ENCODE measurements at regions not wholly inside any gene's neighbourhood (a gene's known extent, or its start where the extent isn't known, plus 50 kb on each side); places are given as distances from the start of the nearest gene placed in this dataset.
"Not testable (repeated sequence)": the region's sequence is repeated elsewhere in the genome, so short reads cannot be mapped to it uniquely, and the experiment has no call there.

DNA sequence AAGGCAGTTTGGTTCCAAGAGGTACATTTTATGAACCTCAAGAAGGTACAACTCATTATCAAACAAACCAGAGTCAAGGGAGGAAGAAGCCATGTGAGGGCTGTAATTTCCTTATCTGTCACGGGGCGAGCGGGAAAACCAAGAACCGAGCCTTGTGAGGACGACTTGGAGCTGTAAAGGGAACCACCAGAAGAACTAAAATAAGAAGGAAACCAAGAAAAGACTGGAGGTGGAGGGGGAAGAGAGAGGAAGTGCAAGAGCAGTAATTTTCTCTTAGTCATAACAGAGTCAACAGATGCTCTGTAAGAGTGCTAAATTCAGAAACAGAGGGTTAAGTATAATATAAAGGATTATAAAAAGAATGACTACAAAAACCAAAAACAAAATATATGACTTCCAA lies 127.1 kb downstream of the DIRAS2 start:
- DNase-seq (ENCODE audit: low read depth in 2 of 2), result no peak

GRCh38 chr9:90517103-90517502 lies 125.5 kb downstream of the DIRAS2 start:
- no peak for DNase-seq (ENCODE audit: low read depth in 2 of 2)

DNA sequence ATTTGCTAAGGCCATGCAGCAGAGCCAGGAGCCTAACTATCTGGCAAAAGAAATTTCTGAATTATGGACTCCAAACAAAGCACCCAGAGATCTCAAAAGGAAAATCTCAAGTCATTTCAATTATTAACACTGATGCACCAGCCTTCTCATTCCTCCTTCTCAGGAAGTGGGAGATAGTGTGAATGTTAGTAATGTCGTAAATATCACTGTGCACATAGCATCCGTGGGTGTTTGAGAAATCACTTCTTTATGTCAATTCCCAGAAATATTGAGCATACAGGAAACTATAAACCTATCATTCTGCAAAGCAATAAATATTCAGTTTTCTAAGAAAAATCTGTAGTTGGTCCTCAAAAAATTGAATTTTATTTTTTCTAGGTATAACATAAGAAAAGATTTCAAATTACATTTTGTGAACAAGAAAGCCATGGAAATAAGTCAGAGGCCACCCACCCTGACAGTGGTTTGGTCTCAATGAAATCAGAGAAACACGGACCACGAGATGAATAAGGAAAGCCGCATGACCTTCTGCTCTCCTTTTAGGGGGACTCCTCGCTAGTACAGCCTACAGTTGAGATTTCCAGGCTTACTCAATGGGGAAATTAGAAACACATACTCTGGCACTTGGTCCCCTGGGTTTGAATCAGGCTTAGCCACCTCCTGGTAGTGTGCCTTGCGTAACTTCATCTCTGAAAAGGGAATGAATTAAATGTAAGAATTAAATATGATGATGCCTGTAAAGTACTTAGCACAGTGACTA lies 120.6 kb downstream of the DIRAS2 start:
- DNase-seq (ENCODE audit: low read depth in 2 of 2), result no peak

GRCh38 chr9:90523958-90524357 lies 118.7 kb downstream of the DIRAS2 start:
- DNase-seq (ENCODE audit: low read depth in 2 of 2), result no peak

DNA sequence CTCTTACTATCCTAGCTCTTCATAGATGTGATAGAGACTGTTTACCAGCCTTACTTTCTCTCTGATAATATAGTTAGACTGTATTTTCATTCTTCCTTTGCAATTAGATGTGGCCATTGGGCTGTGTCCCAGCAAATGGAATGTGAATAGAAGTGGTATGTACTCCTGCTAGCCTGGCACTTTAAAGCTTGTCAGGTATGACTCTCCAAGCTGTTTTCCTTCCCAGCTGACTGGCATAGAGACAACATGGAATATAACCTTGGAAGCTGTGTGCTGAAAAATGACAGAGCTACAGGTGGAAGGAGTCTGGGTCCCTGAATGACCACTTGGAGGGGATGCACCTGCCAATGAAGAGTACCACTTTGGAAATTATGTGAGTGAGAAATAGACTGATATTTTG lies 116.2 kb downstream of the DIRAS2 start:
- DNase-seq (ENCODE audit: low read depth in 2 of 2), result no peak

GRCh38 chr9:90536094-90536493 lies 106.5 kb downstream of the DIRAS2 start:
- DNase-seq (ENCODE audit: low read depth in 2 of 2), result not testable (repeated sequence)

DNA sequence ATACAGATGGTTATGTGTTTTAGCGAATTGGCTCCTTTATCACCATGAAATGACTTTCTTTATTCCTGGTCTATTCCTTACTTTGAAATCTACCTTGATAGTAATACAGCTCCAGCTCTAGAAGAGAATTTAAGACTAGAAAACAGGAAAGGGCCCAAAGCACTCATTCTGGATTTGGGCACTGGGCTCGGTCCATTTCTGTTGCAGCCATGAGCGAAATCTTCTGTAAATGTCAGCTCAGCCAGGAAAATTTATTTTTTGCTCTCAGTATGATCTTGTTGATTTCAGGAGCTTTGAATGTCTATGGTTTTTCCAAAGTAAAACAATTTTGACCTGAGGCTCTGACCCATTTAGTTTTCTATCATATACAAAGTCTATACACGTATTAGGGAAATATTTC lies 104.1 kb downstream of the DIRAS2 start:
- no peak for DNase-seq (ENCODE audit: low read depth in 2 of 2)

DNA sequence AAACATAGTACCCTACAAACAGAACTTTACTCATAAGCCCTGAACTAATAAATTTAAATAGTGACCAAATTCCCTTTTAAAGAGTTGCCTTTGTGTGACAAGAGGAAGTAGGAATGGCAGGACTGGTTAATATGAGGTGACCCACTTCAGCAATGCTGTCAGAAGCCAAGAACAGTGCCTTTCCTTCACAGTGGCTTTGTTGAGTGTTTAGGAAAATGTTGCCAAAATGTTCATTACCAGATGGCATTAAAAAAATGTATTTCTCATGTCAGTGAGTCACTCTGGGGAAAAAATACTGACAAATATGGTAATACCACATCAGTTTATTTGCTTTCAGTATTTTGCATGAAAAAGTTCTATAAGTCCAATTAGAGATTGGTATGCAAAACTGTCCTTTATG lies 103.3 kb downstream of the DIRAS2 start:
- no peak for DNase-seq (ENCODE audit: low read depth in 2 of 2)

DNA sequence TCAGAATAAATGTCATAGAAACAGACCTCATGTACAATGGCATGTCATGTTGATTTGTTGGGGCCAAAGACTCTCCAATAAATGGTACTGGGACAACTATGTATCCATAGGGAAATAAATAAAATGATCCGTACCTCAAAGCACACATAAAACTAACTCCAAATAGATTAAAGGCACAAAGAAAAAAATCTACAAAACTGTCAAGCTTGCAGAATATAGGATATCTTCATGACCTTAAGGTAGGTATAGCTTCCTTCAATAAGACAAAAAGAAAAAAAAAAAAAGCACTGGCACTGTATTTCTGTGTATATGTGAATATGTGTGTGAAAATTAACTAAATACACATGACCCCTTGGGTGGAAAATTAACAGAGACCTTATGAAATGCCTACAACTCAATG lies 101.9 kb downstream of the DIRAS2 start:
- DNase-seq (ENCODE audit: low read depth in 2 of 2), result no peak

- DNase-seq (ENCODE audit: low read depth in 2 of 2), result no peak
These were observed 98.1 kb downstream of the DIRAS2 start for GRCh38 chr9:90544488-90544887.

DNA sequence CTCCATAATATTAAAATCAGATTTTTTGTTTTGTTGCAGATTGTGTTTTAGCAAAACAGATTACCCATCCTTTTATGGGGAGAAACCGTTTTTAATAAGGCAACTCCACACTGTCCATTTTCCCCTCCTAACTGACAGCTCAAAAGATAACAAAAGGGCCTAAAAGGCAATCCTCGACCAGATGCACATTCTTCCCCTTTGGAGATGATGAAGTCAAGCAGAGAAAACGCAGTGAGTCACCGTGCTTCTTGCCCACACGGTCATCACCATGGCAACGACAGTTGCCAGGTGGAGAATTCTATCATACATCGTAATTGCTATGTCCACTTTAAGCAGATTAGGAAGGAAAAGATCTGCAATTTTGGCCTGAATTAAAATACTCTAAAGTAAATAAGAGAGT lies 96.4 kb downstream of the DIRAS2 start:
- DNase-seq (ENCODE audit: low read depth in 2 of 2), result no peak

DNA sequence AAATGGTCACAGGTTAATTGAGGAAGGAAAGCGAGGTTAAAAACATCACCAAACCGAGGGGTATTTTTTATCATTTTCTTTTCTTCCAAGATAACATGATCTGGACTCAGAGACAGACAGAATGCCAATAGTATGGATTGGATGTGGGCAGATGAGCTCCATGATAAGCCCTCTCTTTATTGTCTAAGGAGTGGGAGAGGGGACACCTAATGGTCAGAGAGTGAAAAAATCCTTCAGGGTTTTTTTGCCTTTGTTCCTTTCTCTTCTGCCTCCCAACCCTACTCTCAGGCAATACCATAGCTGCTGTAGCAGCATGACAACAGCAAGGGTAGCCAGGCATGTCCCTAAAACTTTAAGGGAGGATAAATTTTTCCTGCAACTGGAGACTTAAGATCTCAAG lies 94.7 kb downstream of the DIRAS2 start:
- no peak for DNase-seq (ENCODE audit: low read depth in 2 of 2)

DNA sequence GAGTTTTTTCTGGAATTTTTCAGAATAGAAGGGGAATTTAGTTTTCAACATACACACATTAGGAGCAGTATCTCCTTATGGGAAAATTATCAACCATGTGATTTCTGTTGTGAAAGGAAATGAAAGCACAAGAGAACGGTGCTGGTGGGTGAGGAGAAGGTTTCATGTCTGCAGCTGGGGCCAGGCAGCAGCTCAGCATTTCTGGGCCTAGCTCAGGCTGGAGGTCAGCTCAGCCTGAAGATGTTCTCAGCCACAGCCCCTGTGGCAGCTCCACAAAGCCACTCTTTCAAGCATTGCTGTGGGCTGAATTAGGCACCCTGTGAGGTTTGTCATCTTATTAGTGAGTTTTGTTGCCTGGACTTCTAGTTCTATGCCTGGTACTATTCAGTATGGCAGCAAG lies 90.3 kb downstream of the DIRAS2 start:
- no peak for DNase-seq (ENCODE audit: low read depth in 2 of 2)

GRCh38 chr9:90555351-90556057 lies 87.1 kb downstream of the DIRAS2 start:
- DNase-seq (ENCODE audit: low read depth in 2 of 2), result no peak

DNA sequence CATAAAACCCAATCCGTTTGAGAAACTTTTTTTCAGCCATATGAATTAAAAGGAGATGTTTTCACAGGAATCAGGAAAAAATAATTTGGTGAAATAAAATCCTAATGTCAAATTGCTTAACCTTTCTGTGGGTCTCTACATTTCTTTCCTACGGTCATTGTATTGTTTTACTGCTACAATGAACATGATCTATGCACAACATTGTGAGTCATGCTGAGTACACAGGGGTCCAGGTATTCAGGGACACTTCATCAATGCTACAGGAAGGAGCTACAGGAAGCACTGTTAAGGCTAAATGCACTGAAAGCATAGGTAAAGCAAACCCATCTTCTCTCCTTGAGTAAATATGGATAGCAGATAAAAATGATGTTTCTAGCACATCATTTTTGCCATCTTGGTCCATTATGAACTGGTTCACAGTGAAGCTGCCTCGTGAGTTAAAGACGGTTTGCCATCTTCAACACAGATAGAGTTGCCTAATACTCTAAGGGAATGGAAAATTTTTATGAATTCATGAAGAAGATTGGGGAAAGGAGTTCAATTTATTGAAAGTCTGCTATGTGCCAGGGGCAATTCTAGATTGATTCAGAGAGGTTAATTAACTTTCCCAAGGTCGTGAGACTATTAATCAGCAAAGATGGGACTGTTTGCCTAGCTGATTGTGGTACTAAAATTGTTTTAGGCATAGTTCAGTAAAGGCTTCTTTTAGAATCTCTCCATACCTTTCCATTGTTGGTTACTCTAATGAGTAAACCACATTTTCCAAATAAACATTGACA lies 85.5 kb downstream of the DIRAS2 start:
- DNase-seq (ENCODE audit: low read depth in 2 of 2), result no peak

DNA sequence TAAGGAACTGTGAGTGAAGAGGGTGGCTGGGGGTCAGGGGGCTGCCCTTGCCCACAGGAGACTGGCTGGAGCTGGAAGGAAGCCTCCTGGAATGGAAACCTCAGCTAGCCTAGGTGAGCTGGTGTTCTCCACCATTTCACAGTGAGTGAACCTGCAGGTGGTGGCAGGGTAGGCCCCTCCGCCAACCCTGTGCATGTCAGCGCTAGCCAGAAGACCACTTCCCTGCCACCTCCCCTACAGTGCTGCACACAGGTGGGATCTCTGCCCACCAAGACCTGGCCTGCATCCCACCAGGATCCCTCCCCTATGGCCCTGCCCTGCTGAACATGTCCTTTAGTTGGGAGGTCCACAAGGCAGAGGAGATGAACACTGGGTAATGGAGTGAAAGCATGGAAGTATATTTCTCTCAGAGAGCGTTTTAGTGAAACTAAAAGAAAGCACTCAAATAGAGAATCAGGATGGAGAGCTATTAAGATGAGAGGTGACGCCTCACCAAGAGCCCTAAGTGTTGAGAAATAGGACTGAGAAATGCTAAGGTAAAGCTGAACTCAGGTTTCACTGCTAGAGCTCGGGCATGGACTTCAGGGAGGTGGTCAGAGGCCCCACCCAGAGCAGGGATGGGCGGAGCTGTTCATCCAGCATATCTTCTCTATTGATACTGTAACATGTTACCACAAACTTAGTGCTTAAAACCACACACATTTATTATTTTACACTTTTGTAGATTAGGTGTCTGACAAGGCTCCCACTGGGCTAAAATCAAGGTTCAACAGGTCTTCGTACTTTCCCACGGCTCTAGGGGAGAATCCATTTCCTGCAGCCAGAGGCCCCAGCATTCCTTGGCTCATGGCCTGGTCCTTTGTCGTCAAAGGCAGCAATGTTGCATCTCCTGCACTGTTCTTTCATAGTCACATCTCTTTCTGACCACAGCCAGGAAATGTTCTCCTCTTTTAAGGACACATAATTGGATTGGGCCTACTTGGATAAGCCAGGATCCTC lies 83.2 kb downstream of the DIRAS2 start:
- no peak for DNase-seq (ENCODE audit: low read depth in 2 of 2)

Data from stimulated activated CD4-positive, alpha-beta T cell treated with anti-CD3 and anti-CD28 coated beads, Interleukin-12 subunit alpha, Interleukin-12 subunit beta, amount 100 ng/mL, for 24 hours (primary cell).